Upper lobe of left lung (tissue), 6 donors: ENCODE measurements at regions not wholly inside any gene's neighbourhood (a gene's known extent, or its start where the extent isn't known, plus 50 kb on each side); places are given as distances from the start of the nearest gene placed in this dataset.

Experiments
- ATAC-seq, 2 donors: fragments of 200-7000 bp; cut with Tn5 transposase; one replicate each; pipeline ENCODE4 v1.9.1; 2022; ENCODE audit warnings: mild to moderate bottlenecking in 2 of 2, moderate library complexity in 2 of 2; ENCODE audit not compliant: low FRiP score in 2 of 2
- DNase-seq, 2 donors: peaks; one replicate each; pipeline ENCODE4 v3.0.0-alpha.2; 2019 to 2020
- H3K27ac ChIP-seq, 4 donors: fragments of 200-600 bp; sonication (generic); one replicate each; pipeline ENCODE4 v1.5.1; 2016 to 2019
- H3K27me3 ChIP-seq, 4 donors: fragments of 200-600 bp; sonication (generic); one replicate each; pipeline ENCODE4 v1.5.1; 2017 to 2019
- H3K36me3 ChIP-seq, 4 donors: fragments of 200-600 bp; sonication (generic); one replicate each; pipeline ENCODE4 v1.5.1; 2016 to 2019
- H3K4me1 ChIP-seq, 4 donors: fragments of 200-600 bp; sonication (generic); one replicate each; pipeline ENCODE4 v1.5.1; 2018 to 2019
- H3K4me3 ChIP-seq, 4 donors: fragments of 200-600 bp; sonication (generic); one replicate each; pipeline ENCODE4 v1.5.1; 2017 to 2019; ENCODE audit warnings: mild to moderate bottlenecking in 2 of 4, moderate library complexity in 1 of 4
- H3K9me3 ChIP-seq, 4 donors: fragments of 200-600 bp; sonication (generic); one replicate each; pipeline ENCODE4 v1.5.1; 2018 to 2019
- EP300 ChIP-seq, 4 donors: sonication (generic); formaldehyde crosslinking; IDR thresholded peaks; one replicate each; pipeline ENCODE4 v1.5.1; 2017; ENCODE audit warnings: antibody characterized with exemption in 4 of 4, control low read depth in 2 of 4
- POLR2A ChIP-seq, 4 donors: fragments of 450-650 bp; IDR thresholded peaks; one replicate each; pipeline ENCODE4 v1.5.1; 2016 to 2017; ENCODE audit warnings: antibody characterized with exemption in 4 of 4, mild to moderate bottlenecking in 2 of 4
- POLR2AphosphoS5 ChIP-seq, 2 donors: sonication (generic); formaldehyde crosslinking; IDR thresholded peaks; one replicate each; pipeline ENCODE4 v1.5.1; 2017; ENCODE audit warnings: antibody characterized with exemption in 2 of 2
- WGBS, 2 donors: methylation state at CpG; one replicate each; pipeline ENCODE4 v1.1.5; 2017 to 2018; 5-methylcytosine and 5-hydroxymethylcytosine counted together
- TF ChIP-seq, protein P1 (sequence below), 6 experiments: fragments of 450-650 bp in 4 of 6; fragments of 200-600 bp in 2 of 6; sonication (generic) in 2 of 6; IDR thresholded peaks; one replicate each; pipeline ENCODE4 v1.5.1; 2016 to 2019; ENCODE audit warnings: antibody characterized with exemption in 6 of 6
- donor health status: DM: no; HTN: no; CAD: no; lungs with moderate emphysema.
- donor health status: DM: no; HTN: yes; CAD: no; lungs with severe emphysema.

DNA sequence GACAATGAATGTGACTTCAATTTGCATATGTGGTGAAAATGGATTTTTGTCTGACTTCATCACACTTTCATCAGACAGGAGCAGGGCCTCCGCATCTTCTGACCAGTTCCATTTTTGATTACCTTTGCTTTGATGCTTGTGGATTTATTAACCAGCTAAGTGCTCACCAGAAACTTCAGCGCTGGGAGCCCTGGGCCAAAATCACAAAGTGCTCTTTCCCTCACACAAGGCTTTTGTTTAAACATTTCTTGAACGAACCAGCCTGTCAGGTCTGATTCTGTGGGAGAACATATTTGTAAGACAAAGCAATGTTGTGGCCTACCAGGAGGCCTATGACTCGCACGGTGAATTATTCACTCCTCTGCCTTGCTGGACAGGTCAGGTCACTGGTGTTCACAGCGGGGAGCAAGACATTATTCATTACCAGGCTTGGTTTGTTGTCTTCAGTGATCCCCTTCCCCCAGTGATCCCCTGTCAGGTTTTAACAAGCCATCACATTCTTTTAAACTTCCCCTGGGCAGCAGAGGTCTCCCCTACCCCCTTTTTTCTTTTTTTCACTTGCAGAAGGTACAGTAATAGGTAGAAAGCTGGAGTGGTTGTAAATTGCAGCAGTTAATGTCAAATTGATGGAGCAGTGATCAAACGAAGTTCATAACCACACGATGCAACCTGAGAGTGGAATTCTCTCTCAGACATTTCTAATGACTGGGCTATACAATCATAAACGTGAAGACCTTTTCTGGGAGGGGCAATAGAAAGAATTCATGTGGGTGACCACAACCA, 167.5 kb upstream of the PRICKLE1 start:
- ATAC-seq = no peak

DNA sequence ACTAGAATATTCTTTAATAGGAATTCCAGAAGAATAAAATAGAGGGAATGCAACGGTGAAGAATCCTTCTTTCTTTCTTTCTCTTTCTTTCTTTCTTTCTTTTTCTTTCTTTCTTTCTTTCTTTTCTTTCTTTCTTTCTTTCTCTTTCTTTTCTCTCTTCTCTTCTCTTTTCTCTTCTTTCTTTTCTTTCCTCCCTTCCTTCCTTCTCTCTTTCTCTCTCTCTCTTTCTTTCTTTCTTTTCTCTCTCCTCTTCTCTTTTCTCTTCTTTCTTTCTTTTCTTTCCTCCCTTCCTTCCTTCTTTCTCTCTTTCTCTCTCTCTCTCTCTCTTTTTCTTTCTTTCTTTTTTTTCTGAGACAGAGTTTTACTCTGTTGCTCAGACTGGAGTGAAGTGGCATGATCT, 160.8 kb upstream of the PRICKLE1 start:
- no peak overlapping the region for H3K4me3 ChIP-seq
- no peak overlapping the region for H3K27ac ChIP-seq
- peaks cover 0 to 9% (median 2%) of the 10 kb centered on the region in 4 donors for H3K9me3 ChIP-seq
- WGBS, 2 donors = 95 to 97% methylated on average over 1 of the region's 1 CpG
- no peak for DNase-seq
- H3K4me1 ChIP-seq = no peaks in the 10 kb centered on the region
- TF ChIP-seq EP300 (IDR thresholded peaks at IDR 0.05) (no peak), POLR2A (IDR thresholded peaks at IDR 0.05) (no peak), POLR2AphosphoS5 (IDR thresholded peaks at IDR 0.05) (no peak)
- TF ChIP-seq, protein P1, sequence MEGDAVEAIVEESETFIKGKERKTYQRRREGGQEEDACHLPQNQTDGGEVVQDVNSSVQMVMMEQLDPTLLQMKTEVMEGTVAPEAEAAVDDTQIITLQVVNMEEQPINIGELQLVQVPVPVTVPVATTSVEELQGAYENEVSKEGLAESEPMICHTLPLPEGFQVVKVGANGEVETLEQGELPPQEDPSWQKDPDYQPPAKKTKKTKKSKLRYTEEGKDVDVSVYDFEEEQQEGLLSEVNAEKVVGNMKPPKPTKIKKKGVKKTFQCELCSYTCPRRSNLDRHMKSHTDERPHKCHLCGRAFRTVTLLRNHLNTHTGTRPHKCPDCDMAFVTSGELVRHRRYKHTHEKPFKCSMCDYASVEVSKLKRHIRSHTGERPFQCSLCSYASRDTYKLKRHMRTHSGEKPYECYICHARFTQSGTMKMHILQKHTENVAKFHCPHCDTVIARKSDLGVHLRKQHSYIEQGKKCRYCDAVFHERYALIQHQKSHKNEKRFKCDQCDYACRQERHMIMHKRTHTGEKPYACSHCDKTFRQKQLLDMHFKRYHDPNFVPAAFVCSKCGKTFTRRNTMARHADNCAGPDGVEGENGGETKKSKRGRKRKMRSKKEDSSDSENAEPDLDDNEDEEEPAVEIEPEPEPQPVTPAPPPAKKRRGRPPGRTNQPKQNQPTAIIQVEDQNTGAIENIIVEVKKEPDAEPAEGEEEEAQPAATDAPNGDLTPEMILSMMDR (IDR thresholded peaks at IDR 0.05) = no peak
- no peak for ATAC-seq
- no peaks in the 10 kb centered on the region for H3K36me3 ChIP-seq
- H3K27me3 ChIP-seq = no peaks in the 10 kb centered on the region

More for the DNA sequence above, 167.5 kb upstream of the PRICKLE1 start:
- DNase-seq = no peak
- TF ChIP-seq EP300 (IDR thresholded peaks at IDR 0.05) (no peak), POLR2AphosphoS5 (IDR thresholded peaks at IDR 0.05) (no peak), POLR2A (IDR thresholded peaks at IDR 0.05) (no peak)
- TF ChIP-seq, protein P1 (IDR thresholded peaks at IDR 0.05) = no peak
- Histone ChIP-seq H3K27ac (no peak overlapping the region), H3K36me3 (no peaks in the 10 kb centered on the region), H3K9me3 (no peaks in the 10 kb centered on the region), H3K4me3 (no peak overlapping the region), H3K4me1 (peaks cover 0 to 11% (median 4%) of the 10 kb centered on the region in 4 donors), H3K27me3 (no peaks in the 10 kb centered on the region)
- 55 to 67% methylated on average over 9 of the region's 9 CpGs for whole genome bisulfite sequencing, 2 donors

DNA sequence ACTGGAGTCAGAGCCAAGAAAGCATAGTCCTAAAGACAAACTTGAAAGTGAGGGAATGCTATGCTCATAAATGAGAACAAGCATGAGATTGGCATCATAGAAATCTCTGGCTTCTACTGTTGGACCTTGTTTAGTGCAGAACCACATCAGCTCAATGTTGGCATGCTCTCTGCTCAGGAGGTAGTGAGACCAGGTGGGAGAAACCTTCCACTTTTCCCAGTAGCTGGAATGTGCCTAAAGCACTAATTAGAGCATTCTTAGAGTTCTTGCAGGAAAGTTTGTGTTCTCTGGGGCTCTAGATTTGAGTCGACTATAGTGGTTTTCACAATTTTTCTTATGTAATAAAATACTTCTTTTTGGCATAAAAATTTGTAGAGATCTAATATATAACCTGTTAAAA, 159.7 kb upstream of the PRICKLE1 start:
- no peak overlapping the region for H3K27ac ChIP-seq
- no peaks in the 10 kb centered on the region for H3K36me3 ChIP-seq
- 64 to 90% methylated on average over 1 of the region's 1 CpG for WGBS, 2 donors
- peaks cover 0 to 4% (median 0%) of the 10 kb centered on the region in 4 donors for H3K4me1 ChIP-seq
- TF ChIP-seq EP300 (IDR thresholded peaks at IDR 0.05) (no peak), POLR2A (IDR thresholded peaks at IDR 0.05) (no peak), POLR2AphosphoS5 (IDR thresholded peaks at IDR 0.05) (no peak)
- TF ChIP-seq, protein P1 (IDR thresholded peaks at IDR 0.05) = no peak
- no peak overlapping the region for H3K4me3 ChIP-seq
- ATAC-seq (no peak), DNase-seq (no peak)
- no peaks in the 10 kb centered on the region for H3K27me3 ChIP-seq
- peaks cover 0 to 9% (median 2%) of the 10 kb centered on the region in 4 donors for H3K9me3 ChIP-seq

DNA sequence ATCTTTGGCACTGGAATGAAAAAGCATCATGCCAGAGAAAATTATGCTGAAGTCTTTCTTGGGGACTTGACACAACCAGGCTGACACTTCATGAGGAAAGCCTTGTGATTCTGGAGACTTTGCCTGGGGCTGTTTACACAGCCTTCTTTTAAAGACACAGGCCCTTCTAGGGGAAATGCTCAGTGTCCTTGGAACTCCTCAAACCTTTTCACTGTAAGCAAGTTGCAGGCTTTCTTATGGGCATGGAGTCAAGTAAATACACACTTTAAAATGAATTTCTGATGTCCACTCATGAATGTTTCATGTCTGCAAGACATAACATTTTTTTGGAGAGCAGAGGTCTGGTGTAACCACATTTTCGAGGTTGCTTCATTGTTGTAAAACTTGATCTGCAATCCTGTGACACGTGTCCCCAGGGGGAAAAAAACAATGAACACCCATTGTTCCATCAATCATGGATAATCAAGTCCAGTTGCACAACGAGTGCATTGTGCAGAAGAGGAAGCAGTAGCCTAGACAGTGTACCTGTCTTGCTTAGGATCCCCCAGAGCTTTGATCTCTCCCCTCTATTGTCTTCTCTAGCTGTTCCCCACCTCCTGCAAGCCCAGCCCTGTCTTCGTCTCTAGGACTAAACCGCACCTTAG, 155.1 kb upstream of the PRICKLE1 start:
- H3K27ac ChIP-seq = no peak overlapping the region

More for the DNA sequence above, 155.1 kb upstream of the PRICKLE1 start:
- no peak for TF ChIP-seq POLR2AphosphoS5 (IDR thresholded peaks at IDR 0.05)
- TF ChIP-seq POLR2A (IDR thresholded peaks at IDR 0.05) = no peak
- TF ChIP-seq, protein P1 (IDR thresholded peaks at IDR 0.05) = no peak
- TF ChIP-seq EP300 (IDR thresholded peaks at IDR 0.05) = no peak
- Histone ChIP-seq H3K4me1 (peaks cover 0 to 20% (median 2%) of the 10 kb centered on the region in 4 donors), H3K27me3 (no peaks in the 10 kb centered on the region), H3K4me3 (no peak overlapping the region), H3K9me3 (peaks cover 0 to 9% (median 2%) of the 10 kb centered on the region in 4 donors), H3K36me3 (no peaks in the 10 kb centered on the region)
- ATAC-seq (no peak), DNase-seq (no peak)
- WGBS, 2 donors = 46 to 51% methylated on average over 5 of the region's 5 CpGs
